Mesothelial cell of epicardium (in vitro differentiated cells): ENCODE measurements at regions not wholly inside any gene's neighbourhood (a gene's known extent, or its start where the extent isn't known, plus 50 kb on each side); places are given as distances from the start of the nearest gene placed in this dataset.

Source experiments
- DNase-seq, 2 experiments: peaks; one replicate each; pipeline ENCODE4 v3.0.0; 2021; ENCODE audit warnings: low spot score in 2 of 2; ENCODE audit not compliant: unreplicated experiment in 2 of 2
- H3K27ac Mint-ChIP-seq: 2 replicates; pipeline ENCODE4 v1.8.0; 2021; ENCODE audit warnings: mixed read lengths
- H3K27me3 Mint-ChIP-seq: 2 replicates; pipeline ENCODE4 v1.8.0; 2021; ENCODE audit warnings: low read depth, mixed read lengths
- H3K36me3 Mint-ChIP-seq: 2 replicates; pipeline ENCODE4 v1.8.0; 2021; ENCODE audit warnings: mixed read lengths
- H3K4me1 Mint-ChIP-seq: 2 replicates; pipeline ENCODE4 v1.8.0; 2021; ENCODE audit warnings: mixed read lengths
- H3K4me3 Mint-ChIP-seq: 2 replicates; pipeline ENCODE4 v1.8.0; 2021; ENCODE audit warnings: mild to moderate bottlenecking, moderate library complexity, mixed read lengths
- H3K9me3 Mint-ChIP-seq: 2 replicates; pipeline ENCODE4 v1.8.0; 2021; ENCODE audit warnings: mixed read lengths
- TF ChIP-seq, protein P1 (sequence below): fragments of 200-600 bp; sonication (generic); IDR thresholded peaks from one replicate; pipeline ENCODE4 v1.5.0; 2021; ENCODE audit warnings: antibody characterized with exemption; ENCODE audit not compliant: unreplicated experiment

GRCh38 chr15:96750361-96750760 is 419.9 kb downstream of the NR2F2 start:
- H3K27me3 Mint-ChIP-seq, result peaks cover 5% of the 10 kb centered on the region
- TF ChIP-seq, protein P1, sequence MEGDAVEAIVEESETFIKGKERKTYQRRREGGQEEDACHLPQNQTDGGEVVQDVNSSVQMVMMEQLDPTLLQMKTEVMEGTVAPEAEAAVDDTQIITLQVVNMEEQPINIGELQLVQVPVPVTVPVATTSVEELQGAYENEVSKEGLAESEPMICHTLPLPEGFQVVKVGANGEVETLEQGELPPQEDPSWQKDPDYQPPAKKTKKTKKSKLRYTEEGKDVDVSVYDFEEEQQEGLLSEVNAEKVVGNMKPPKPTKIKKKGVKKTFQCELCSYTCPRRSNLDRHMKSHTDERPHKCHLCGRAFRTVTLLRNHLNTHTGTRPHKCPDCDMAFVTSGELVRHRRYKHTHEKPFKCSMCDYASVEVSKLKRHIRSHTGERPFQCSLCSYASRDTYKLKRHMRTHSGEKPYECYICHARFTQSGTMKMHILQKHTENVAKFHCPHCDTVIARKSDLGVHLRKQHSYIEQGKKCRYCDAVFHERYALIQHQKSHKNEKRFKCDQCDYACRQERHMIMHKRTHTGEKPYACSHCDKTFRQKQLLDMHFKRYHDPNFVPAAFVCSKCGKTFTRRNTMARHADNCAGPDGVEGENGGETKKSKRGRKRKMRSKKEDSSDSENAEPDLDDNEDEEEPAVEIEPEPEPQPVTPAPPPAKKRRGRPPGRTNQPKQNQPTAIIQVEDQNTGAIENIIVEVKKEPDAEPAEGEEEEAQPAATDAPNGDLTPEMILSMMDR, result no peak
- H3K9me3 Mint-ChIP-seq, result peaks cover 9% of the 10 kb centered on the region
- H3K4me3 Mint-ChIP-seq, result no peak overlapping the region
- no peak overlapping the region for H3K27ac Mint-ChIP-seq
- DNase-seq, result no peak
- peaks cover 4% of the 10 kb centered on the region for H3K4me1 Mint-ChIP-seq
- no peaks in the 10 kb centered on the region for H3K36me3 Mint-ChIP-seq

GRCh38 chr15:96756146-96756545 is 425.6 kb downstream of the NR2F2 start:
- no peak for DNase-seq
- Mint-ChIP-seq H3K4me1 (peaks cover 6% of the 10 kb centered on the region), H3K36me3 (no peaks in the 10 kb centered on the region), H3K4me3 (no peak overlapping the region), H3K27ac (no peak overlapping the region), H3K27me3 (no peaks in the 10 kb centered on the region), H3K9me3 (peaks cover 26% of the 10 kb centered on the region)
- TF ChIP-seq, protein P1, result no peak

- Mint-ChIP-seq H3K27ac (no peak overlapping the region), H3K4me3 (no peak overlapping the region), H3K4me1 (peaks cover 6% of the 10 kb centered on the region), H3K9me3 (peaks cover 26% of the 10 kb centered on the region), H3K27me3 (no peaks in the 10 kb centered on the region), H3K36me3 (no peaks in the 10 kb centered on the region)
- TF ChIP-seq, protein P1, result no peak
- DNase-seq, result no peak
Observed at GRCh38 chr15:96756656-96757055, 426.2 kb downstream of the NR2F2 start.

- DNase-seq, result no peak
- H3K27ac Mint-ChIP-seq, result no peak overlapping the region
Observed at GRCh38 chr15:96762566-96762965, 432.1 kb downstream of the NR2F2 start.

DNA sequence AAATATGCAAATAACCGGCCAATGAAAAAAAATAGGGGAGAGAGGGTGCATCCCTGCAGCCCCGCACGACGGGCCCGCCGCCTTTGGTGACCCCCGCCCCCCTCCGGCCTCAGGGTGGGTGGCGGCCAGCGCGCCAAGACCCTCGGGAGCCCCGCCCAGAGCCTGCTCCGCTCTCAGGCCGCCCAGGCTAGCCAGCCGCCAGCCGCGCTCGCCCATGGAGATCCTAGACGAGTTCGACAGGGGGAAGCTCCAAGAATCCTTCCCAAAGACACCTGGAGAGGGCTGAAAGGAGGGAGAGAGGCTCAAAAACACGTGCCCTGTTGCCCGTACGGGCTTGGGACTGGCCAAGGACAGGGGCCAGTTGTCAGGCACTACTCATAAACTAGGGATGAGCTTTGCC is 434.0 kb downstream of the NR2F2 start:
- Mint-ChIP-seq H3K27me3 (no peaks in the 10 kb centered on the region), H3K36me3 (no peaks in the 10 kb centered on the region), H3K4me3 (no peak overlapping the region)

More at GRCh38 chr15:96762566-96762965, 432.1 kb downstream of the NR2F2 start:
- Mint-ChIP-seq H3K36me3 (no peaks in the 10 kb centered on the region), H3K27me3 (no peaks in the 10 kb centered on the region), H3K9me3 (peaks cover 14% of the 10 kb centered on the region), H3K4me1 (no peaks in the 10 kb centered on the region), H3K4me3 (no peak overlapping the region)
- TF ChIP-seq, protein P1, result no peak

More for the DNA sequence above, 434.0 kb downstream of the NR2F2 start:
- no peak overlapping the region for H3K27ac Mint-ChIP-seq
- TF ChIP-seq, protein P1, result no peak
- no peak for DNase-seq
- no peaks in the 10 kb centered on the region for H3K4me1 Mint-ChIP-seq
- H3K9me3 Mint-ChIP-seq, result no peaks in the 10 kb centered on the region
